ENCODE measurements at regions not wholly inside any gene's neighbourhood (a gene's known extent, or its start where the extent isn't known, plus 50 kb on each side); places are given as distances from the start of the nearest gene placed in this dataset.

DNA sequence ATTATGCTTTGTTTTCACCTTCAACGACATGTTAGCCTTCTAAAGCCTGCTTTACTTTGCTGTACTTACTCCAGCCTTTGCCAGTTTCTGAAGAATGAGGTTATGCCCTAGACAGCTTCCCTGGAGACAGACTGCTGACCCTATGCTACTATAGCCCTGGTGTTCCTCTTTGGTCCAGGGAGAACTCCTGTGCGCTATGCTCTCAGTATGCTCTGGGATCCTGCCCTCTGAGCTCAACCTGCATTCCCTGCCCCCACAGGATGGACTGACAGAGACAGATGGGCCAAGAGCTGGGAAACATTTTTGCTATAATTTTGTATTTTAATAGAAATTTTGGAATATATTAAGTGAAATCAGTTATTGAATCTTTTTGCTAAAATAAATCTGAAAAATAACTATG is 425.9 kb downstream of the TMA16 start:
- H3K27me3 ChIP-seq (ENCODE audit: insufficient read depth, low read depth, low read length), result no peaks in the 10 kb centered on the region
- no peak overlapping the region for H3K4me2 ChIP-seq (ENCODE audit: low read length)
- H3K79me2 ChIP-seq (replicated peaks; ENCODE audit: insufficient read depth, low read length), result no peaks in the 10 kb centered on the region
- H2AFZ ChIP-seq (ENCODE audit: low read depth, low read length), result no peak overlapping the region
- H3K9me2 ChIP-seq (ENCODE audit: insufficient read depth, low read length), result no peaks in the 10 kb centered on the region
- no peaks in the 10 kb centered on the region for H3F3A ChIP-seq (ENCODE audit: insufficient read depth, low read length, poor library complexity, severe bottlenecking)
- no peaks in the 10 kb centered on the region for H3K9me3 ChIP-seq (ENCODE audit: low read length)
- no peak overlapping the region for H3K9ac ChIP-seq (ENCODE audit: low read length)
- H4K20me1 ChIP-seq (ENCODE audit: insufficient read depth), result no peaks in the 10 kb centered on the region
- H3K36me3 ChIP-seq (ENCODE audit: insufficient read depth, low read length), result no peaks in the 10 kb centered on the region
- TF ChIP-seq, protein P1, sequence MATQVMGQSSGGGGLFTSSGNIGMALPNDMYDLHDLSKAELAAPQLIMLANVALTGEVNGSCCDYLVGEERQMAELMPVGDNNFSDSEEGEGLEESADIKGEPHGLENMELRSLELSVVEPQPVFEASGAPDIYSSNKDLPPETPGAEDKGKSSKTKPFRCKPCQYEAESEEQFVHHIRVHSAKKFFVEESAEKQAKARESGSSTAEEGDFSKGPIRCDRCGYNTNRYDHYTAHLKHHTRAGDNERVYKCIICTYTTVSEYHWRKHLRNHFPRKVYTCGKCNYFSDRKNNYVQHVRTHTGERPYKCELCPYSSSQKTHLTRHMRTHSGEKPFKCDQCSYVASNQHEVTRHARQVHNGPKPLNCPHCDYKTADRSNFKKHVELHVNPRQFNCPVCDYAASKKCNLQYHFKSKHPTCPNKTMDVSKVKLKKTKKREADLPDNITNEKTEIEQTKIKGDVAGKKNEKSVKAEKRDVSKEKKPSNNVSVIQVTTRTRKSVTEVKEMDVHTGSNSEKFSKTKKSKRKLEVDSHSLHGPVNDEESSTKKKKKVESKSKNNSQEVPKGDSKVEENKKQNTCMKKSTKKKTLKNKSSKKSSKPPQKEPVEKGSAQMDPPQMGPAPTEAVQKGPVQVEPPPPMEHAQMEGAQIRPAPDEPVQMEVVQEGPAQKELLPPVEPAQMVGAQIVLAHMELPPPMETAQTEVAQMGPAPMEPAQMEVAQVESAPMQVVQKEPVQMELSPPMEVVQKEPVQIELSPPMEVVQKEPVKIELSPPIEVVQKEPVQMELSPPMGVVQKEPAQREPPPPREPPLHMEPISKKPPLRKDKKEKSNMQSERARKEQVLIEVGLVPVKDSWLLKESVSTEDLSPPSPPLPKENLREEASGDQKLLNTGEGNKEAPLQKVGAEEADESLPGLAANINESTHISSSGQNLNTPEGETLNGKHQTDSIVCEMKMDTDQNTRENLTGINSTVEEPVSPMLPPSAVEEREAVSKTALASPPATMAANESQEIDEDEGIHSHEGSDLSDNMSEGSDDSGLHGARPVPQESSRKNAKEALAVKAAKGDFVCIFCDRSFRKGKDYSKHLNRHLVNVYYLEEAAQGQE (IDR thresholded peaks at IDR 0.05; ENCODE audit: borderline replicate concordance), result no peak
- TF ChIP-seq RAD21 (conservative IDR thresholded peaks at IDR 0.05) (no peak), CTCF (IDR thresholded peaks at IDR 0.05; ENCODE audit: poor library complexity, severe bottlenecking) (no peak), TAF1 (IDR thresholded peaks at IDR 0.05; ENCODE audit: low read depth) (no peak), SMC3 (conservative IDR thresholded peaks at IDR 0.05; ENCODE audit: poor library complexity) (no peak), POLR2AphosphoS5 (IDR thresholded peaks at IDR 0.05) (no peak), EZH2 (IDR thresholded peaks at IDR 0.05; ENCODE audit: borderline replicate concordance, insufficient read depth, low read length, poor library complexity, severe bottlenecking) (no peak), EP300 (conservative IDR thresholded peaks at IDR 0.05; ENCODE audit: poor library complexity, severe bottlenecking) (no peak), MXI1 (conservative IDR thresholded peaks at IDR 0.05; ENCODE audit: poor library complexity, severe bottlenecking) (no peak)
- H3K27ac ChIP-seq (ENCODE audit: low read length), result no peak overlapping the region
- H3K4me3 ChIP-seq (ENCODE audit: low read length), result no peak overlapping the region

GRCh38 chr4:163922302-163922701 is 427.8 kb downstream of the TMA16 start:
- H3K9ac ChIP-seq (ENCODE audit: low read length), result no peak overlapping the region
- no peak overlapping the region for H2AFZ ChIP-seq (ENCODE audit: low read depth, low read length)
- H3F3A ChIP-seq (ENCODE audit: insufficient read depth, low read length, poor library complexity, severe bottlenecking), result no peaks in the 10 kb centered on the region
- no peak overlapping the region for H3K4me2 ChIP-seq (ENCODE audit: low read length)
- H4K20me1 ChIP-seq (ENCODE audit: insufficient read depth), result no peaks in the 10 kb centered on the region
- H3K27me3 ChIP-seq (ENCODE audit: insufficient read depth, low read depth, low read length), result no peaks in the 10 kb centered on the region
- H3K79me2 ChIP-seq (replicated peaks; ENCODE audit: insufficient read depth, low read length), result no peaks in the 10 kb centered on the region
- no peaks in the 10 kb centered on the region for H3K9me2 ChIP-seq (ENCODE audit: insufficient read depth, low read length)
- H3K4me3 ChIP-seq (ENCODE audit: low read length), result no peak overlapping the region
- H3K9me3 ChIP-seq (ENCODE audit: low read length), result no peaks in the 10 kb centered on the region
- no peaks in the 10 kb centered on the region for H3K36me3 ChIP-seq (ENCODE audit: insufficient read depth, low read length)
- no peak for TF ChIP-seq SMC3 (conservative IDR thresholded peaks at IDR 0.05; ENCODE audit: poor library complexity)
- no peak for TF ChIP-seq CTCF (IDR thresholded peaks at IDR 0.05; ENCODE audit: poor library complexity, severe bottlenecking)
- TF ChIP-seq RAD21 (conservative IDR thresholded peaks at IDR 0.05), result no peak
- TF ChIP-seq EP300 (conservative IDR thresholded peaks at IDR 0.05; ENCODE audit: poor library complexity, severe bottlenecking), result no peak
- no peak for TF ChIP-seq MXI1 (conservative IDR thresholded peaks at IDR 0.05; ENCODE audit: poor library complexity, severe bottlenecking)
- TF ChIP-seq POLR2AphosphoS5 (IDR thresholded peaks at IDR 0.05), result no peak
- no peak for TF ChIP-seq TAF1 (IDR thresholded peaks at IDR 0.05; ENCODE audit: low read depth)
- TF ChIP-seq, protein P1 (IDR thresholded peaks at IDR 0.05; ENCODE audit: borderline replicate concordance), result no peak
- no peak for TF ChIP-seq EZH2 (IDR thresholded peaks at IDR 0.05; ENCODE audit: borderline replicate concordance, insufficient read depth, low read length, poor library complexity, severe bottlenecking)
- H3K27ac ChIP-seq (ENCODE audit: low read length), result no peak overlapping the region
